HepG2 (cell line): ENCODE measurements at regions not wholly inside any gene's neighbourhood (a gene's known extent, or its start where the extent isn't known, plus 50 kb on each side); places are given as distances from the start of the nearest gene placed in this dataset.

ENCODE experiments used
- ATAC-seq: fragments of 200-7000 bp; cut with Tn5 transposase; 3 replicates; pipeline ENCODE4 v1.9.1; 2020; ENCODE audit warnings: mild to moderate bottlenecking, moderate library complexity
- BruUV-seq: library from RNA; stranded (reverse); fragments of 400-500 nt; replicated peaks from 2 replicates; lab custom pipeline; 2021; lab: Mats Ljungman, UMichigan
- CTCF ChIA-PET: fragments of 300-600 bp; formaldehyde crosslinking; extraction: SDS; loops from one replicate; lab custom pipeline; 2021; ENCODE audit warnings: low total read pairs, inconsistent platforms, low intra/inter-chr PET ratio; lab: Yijun Ruan, JAX
- POLR2A ChIA-PET: fragments of 350-600 bp; sonication (Branson Sonifier 250); formaldehyde crosslinking; loops from one replicate; lab custom pipeline; 2020; ENCODE audit warnings: antibody characterized with exemption, inconsistent platforms; lab: Yijun Ruan, JAX
- DNase-seq: peaks from one replicate; pipeline ENCODE4 v3.0.0-alpha.2; 2015; ENCODE audit warnings: low spot score
- FAIRE-seq: peaks from 3 replicates; lab custom pipeline; 2011; peaks lifted over from hg19 to GRCh38; lab: Jason Lieb, UNC
- H2AFZ ChIP-seq: one replicate; pipeline ENCODE4 v1.6.1; 2011; ENCODE audit warnings: low read length, inconsistent platforms
- H3K27ac ChIP-seq: fragments of 300-600 bp; 3 replicates; pipeline ENCODE4 v1.8.0; 2011; ENCODE audit warnings: mixed run types, mild to moderate bottlenecking, mixed read lengths, low read length, inconsistent platforms; ENCODE audit not compliant: insufficient read depth; ENCODE audit errors: extremely low read length
- H3K27me3 ChIP-seq, 2 experiments: fragments of 200-600 bp in 1 of 2; 2 replicates in 1 of 2; 3 replicates in 1 of 2; pipeline versions ENCODE4 v1.6.0 to v1.8.0; 2011; ENCODE audit warnings: low read length in 2 of 2, mild to moderate bottlenecking in 2 of 2, moderate library complexity in 2 of 2, inconsistent platforms in 1 of 2; ENCODE audit not compliant: insufficient read depth in 2 of 2, control insufficient read depth in 1 of 2
- H3K36me3 ChIP-seq, 2 experiments: fragments of 200-600 bp in 1 of 2; replicated peaks in 1 of 2; 2 replicates in 1 of 2; 3 replicates in 1 of 2; pipeline versions ENCODE4 v1.5.1 to v1.8.0; 2011; ENCODE audit warnings: low read length in 2 of 2, inconsistent platforms in 1 of 2; ENCODE audit not compliant: insufficient read depth in 2 of 2, control insufficient read depth in 1 of 2
- H3K4me1 ChIP-seq: 2 replicates; pipeline ENCODE4 v1.5.1; 2012; ENCODE audit warnings: low read length, inconsistent platforms; ENCODE audit not compliant: insufficient read depth
- H3K4me2 ChIP-seq: 2 replicates; pipeline ENCODE4 v1.6.0; 2011; ENCODE audit warnings: low read depth, low read length, inconsistent platforms
- H3K4me3 ChIP-seq, 3 experiments: fragments of 200-600 bp in 1 of 3; sonication (generic), shearing (Covaris generic) in 1 of 3; replicated peaks in 1 of 3; 2 replicates each; pipeline ENCODE4 v1.5.1; 2011 to 2016; ENCODE audit warnings: low read length in 3 of 3, inconsistent platforms in 2 of 3, low read depth in 2 of 3, mild to moderate bottlenecking in 2 of 3, control low read depth in 1 of 3, mixed read lengths in 1 of 3; ENCODE audit not compliant: insufficient read depth in 1 of 3
- H3K79me2 ChIP-seq: one replicate; pipeline ENCODE4 v1.6.1; 2011; ENCODE audit warnings: low read length, inconsistent platforms; ENCODE audit not compliant: insufficient read depth
- H3K9ac ChIP-seq: 2 replicates; pipeline ENCODE4 v1.6.0; 2011; ENCODE audit warnings: mild to moderate bottlenecking, low read depth, low read length, inconsistent platforms; ENCODE audit not compliant: insufficient read depth
- H3K9me3 ChIP-seq: 2 replicates; pipeline ENCODE4 v1.5.1; 2012; ENCODE audit warnings: mild to moderate bottlenecking, low read length
- H4K20me1 ChIP-seq: 2 replicates; pipeline ENCODE4 v1.6.0; 2011; ENCODE audit warnings: inconsistent platforms, mild to moderate bottlenecking, low read length, moderate library complexity; ENCODE audit not compliant: insufficient read depth
- HNRNPK ChIP-seq: fragments of 200-400 bp; formaldehyde crosslinking; IDR thresholded peaks from 2 replicates; pipeline ENCODE4 v1.6.1; 2018; ENCODE audit warnings: low read length, low read depth, moderate library complexity, mild to moderate bottlenecking; ENCODE audit not compliant: poor library complexity, severe bottlenecking
- IRF9 ChIP-seq: sonication (generic); formaldehyde crosslinking; IDR thresholded peaks from 2 replicates; pipeline ENCODE4 v1.8.0; 2022; ENCODE audit warnings: missing genetic modification reagents, mild to moderate bottlenecking, borderline replicate concordance
- IRX3 ChIP-seq: sonication (generic); formaldehyde crosslinking; IDR thresholded peaks from 2 replicates; pipeline ENCODE4 v1.8.1; 2023; ENCODE audit warnings: mild to moderate bottlenecking, low read depth, missing genetic modification reagents, borderline replicate concordance
- ISL2 ChIP-seq: sonication (generic); formaldehyde crosslinking; IDR thresholded peaks from 2 replicates; pipeline ENCODE4 v1.5.0; 2020; ENCODE audit warnings: missing genetic modification reagents
- MAX ChIP-seq: IDR thresholded peaks from 2 replicates; pipeline ENCODE4 v1.6.1; 2012; ENCODE audit warnings: inconsistent platforms
- PATZ1 ChIP-seq: sonication (generic); formaldehyde crosslinking; IDR thresholded peaks from 2 replicates; pipeline ENCODE4 v1.4.0; 2020; ENCODE audit warnings: missing genetic modification reagents
- PRDM10 ChIP-seq: sonication (generic); formaldehyde crosslinking; IDR thresholded peaks from 2 replicates; pipeline ENCODE4 v1.4.0; 2020; ENCODE audit warnings: low read depth, missing genetic modification reagents
- SAP130 ChIP-seq: IDR thresholded peaks from 2 replicates; pipeline ENCODE4 v1.6.1; 2016; ENCODE audit warnings: low read depth
- TARDBP ChIP-seq: sonication (generic); formaldehyde crosslinking; IDR thresholded peaks from 2 replicates; pipeline ENCODE4 v1.8.0; 2022; ENCODE audit warnings: mild to moderate bottlenecking, missing genetic modification reagents
- TOE1 ChIP-seq: sonication (generic); formaldehyde crosslinking; IDR thresholded peaks from 2 replicates; pipeline ENCODE4 v1.4.0; 2020; ENCODE audit warnings: mild to moderate bottlenecking, missing genetic modification reagents
- ZFP90 ChIP-seq: sonication (generic); formaldehyde crosslinking; IDR thresholded peaks from 2 replicates; pipeline ENCODE4 v1.8.0; 2022; ENCODE audit warnings: missing genetic modification reagents, mild to moderate bottlenecking, inconsistent platforms, borderline replicate concordance
- ZNF101 ChIP-seq: sonication (generic); formaldehyde crosslinking; IDR thresholded peaks from 2 replicates; pipeline ENCODE4 v1.4.0; 2020; ENCODE audit warnings: mild to moderate bottlenecking, low read depth, missing genetic modification reagents, borderline replicate concordance
- WGBS: methylation state at CpG from one replicate; pipeline ENCODE4 v1.1.6; 2017; ENCODE audit warnings: low lambda C conversion rate; 5-methylcytosine and 5-hydroxymethylcytosine counted together
- in situ Hi-C: cut with HindIII; loops from 2 replicates; pipeline ENCODE4 v1.10.0; 2017; ENCODE audit warnings: low pct_unique_long_range_greater_than_20kb; ENCODE audit not compliant: extremely low pct_ligation_motif_present
- intact Hi-C: fragments of 100-400 bp; cut with micrococcal nuclease; formaldehyde crosslinking; loops from one replicate; pipeline ENCODE4 v1.10.0; 2022; ENCODE audit not compliant: unreplicated experiment

- TF ChIP-seq TARDBP (CRISPR knock-in tag) = no peak
Observed at GRCh38 chr5:17090839-17091238, 126.6 kb upstream of the BASP1 start (continued).

GRCh38 chr5:17094830-17095229 lies 122.6 kb upstream of the BASP1 start:
- no peak overlapping the region for H3K4me3 ChIP-seq
- no peaks in the 10 kb centered on the region for H4K20me1 ChIP-seq
- TF ChIP-seq PRDM10 (CRISPR knock-in tag) = no peak
- no peak for TF ChIP-seq PATZ1
- no peak for TF ChIP-seq MAX
- no peak for TF ChIP-seq TOE1
- TF ChIP-seq SAP130 (CRISPR knock-in tag) = no peak
- TF ChIP-seq HNRNPK = no peak
- TF ChIP-seq IRF9 (CRISPR knock-in tag) = no peak
- TF ChIP-seq ZNF101 (CRISPR knock-in tag) = no peak
- TF ChIP-seq ZFP90 (CRISPR knock-in tag) = no peak
- TF ChIP-seq ISL2 (CRISPR knock-in tag) = no peak
- TF ChIP-seq IRX3 (CRISPR knock-in tag) = no peak
- ATAC-seq (no peak), DNase-seq (no peak), FAIRE-seq (no peak)
- H3K4me2 ChIP-seq = no peak overlapping the region
- in situ Hi-C loops (no loop called here), intact Hi-C loops (no loop called here)
- H3K79me2 ChIP-seq = no peaks in the 10 kb centered on the region
- H3K9me3 ChIP-seq = no peaks in the 10 kb centered on the region
- POLR2A ChIA-PET = no interaction called here
- no peak overlapping the region for H3K9ac ChIP-seq
- no peaks in the 10 kb centered on the region for H3K36me3 ChIP-seq
- 0 out of 2 replicates have a peak, but pooled peaks cover 7% of the 10 kb centered on the region for H3K4me1 ChIP-seq
- no peak overlapping the region for H2AFZ ChIP-seq
- no TSS peak for BruUV-seq
- CTCF ChIA-PET = no interaction called here
- WGBS = 66% methylated on average over 7 of the region's 7 CpGs
- no peak overlapping the region for H3K27ac ChIP-seq
- H3K27me3 ChIP-seq = no peaks in the 10 kb centered on the region; a peak in 1 of 5 replicates
